ENCODE measurements at regions not wholly inside any gene's neighbourhood (a gene's known extent, or its start where the extent isn't known, plus 50 kb on each side); places are given as distances from the start of the nearest gene placed in this dataset.

- no peak for TF ChIP-seq EZH2 (IDR thresholded peaks at IDR 0.05; ENCODE audit: borderline replicate concordance, low read length)
- no peak for TF ChIP-seq CTCF (conservative IDR thresholded peaks at IDR 0.05 in 1 of 2, IDR thresholded peaks at IDR 0.05 in 1 of 2; ENCODE audit: extremely low read depth in 1 of 2, insufficient read depth in 1 of 2, low read depth in 1 of 2, low read length in 2 of 2)
Measured at GRCh38 chr12:19005257-19005801, 124.2 kb upstream of the PLEKHA5 start.

All from mammary epithelial cell (primary cell).